ENCODE measurements at regions not wholly inside any gene's neighbourhood (a gene's known extent, or its start where the extent isn't known, plus 50 kb on each side); places are given as distances from the start of the nearest gene placed in this dataset.

GRCh38 chr1:58324558-58324957 lies 222.0 kb downstream of the OMA1 start:
- TF ChIP-seq, protein P1, sequence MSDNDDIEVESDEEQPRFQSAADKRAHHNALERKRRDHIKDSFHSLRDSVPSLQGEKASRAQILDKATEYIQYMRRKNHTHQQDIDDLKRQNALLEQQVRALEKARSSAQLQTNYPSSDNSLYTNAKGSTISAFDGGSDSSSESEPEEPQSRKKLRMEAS (IDR thresholded peaks at IDR 0.05) = no peak

- TF ChIP-seq TAF1 (IDR thresholded peaks at IDR 0.05; ENCODE audit: low read depth) (no peak), CREB1 (IDR thresholded peaks at IDR 0.05; ENCODE audit: low read depth) (no peak), CEBPB (IDR thresholded peaks at IDR 0.05) (no peak), FOXM1 (IDR thresholded peaks at IDR 0.05; ENCODE audit: borderline replicate concordance, low read depth) (no peak), ZBTB7A (IDR thresholded peaks at IDR 0.05; ENCODE audit: low read depth) (no peak), TEAD4 (IDR thresholded peaks at IDR 0.05) (no peak), EGR1 (IDR thresholded peaks at IDR 0.05) (no peak), USF1 (IDR thresholded peaks at IDR 0.05) (no peak), TCF12 (IDR thresholded peaks at IDR 0.05; ENCODE audit: low read depth) (no peak), RAD21 (IDR thresholded peaks at IDR 0.05; ENCODE audit: low read depth) (no peak)
- TF ChIP-seq, protein P1 (IDR thresholded peaks at IDR 0.05) = no peak
- TF ChIP-seq, protein P2, sequence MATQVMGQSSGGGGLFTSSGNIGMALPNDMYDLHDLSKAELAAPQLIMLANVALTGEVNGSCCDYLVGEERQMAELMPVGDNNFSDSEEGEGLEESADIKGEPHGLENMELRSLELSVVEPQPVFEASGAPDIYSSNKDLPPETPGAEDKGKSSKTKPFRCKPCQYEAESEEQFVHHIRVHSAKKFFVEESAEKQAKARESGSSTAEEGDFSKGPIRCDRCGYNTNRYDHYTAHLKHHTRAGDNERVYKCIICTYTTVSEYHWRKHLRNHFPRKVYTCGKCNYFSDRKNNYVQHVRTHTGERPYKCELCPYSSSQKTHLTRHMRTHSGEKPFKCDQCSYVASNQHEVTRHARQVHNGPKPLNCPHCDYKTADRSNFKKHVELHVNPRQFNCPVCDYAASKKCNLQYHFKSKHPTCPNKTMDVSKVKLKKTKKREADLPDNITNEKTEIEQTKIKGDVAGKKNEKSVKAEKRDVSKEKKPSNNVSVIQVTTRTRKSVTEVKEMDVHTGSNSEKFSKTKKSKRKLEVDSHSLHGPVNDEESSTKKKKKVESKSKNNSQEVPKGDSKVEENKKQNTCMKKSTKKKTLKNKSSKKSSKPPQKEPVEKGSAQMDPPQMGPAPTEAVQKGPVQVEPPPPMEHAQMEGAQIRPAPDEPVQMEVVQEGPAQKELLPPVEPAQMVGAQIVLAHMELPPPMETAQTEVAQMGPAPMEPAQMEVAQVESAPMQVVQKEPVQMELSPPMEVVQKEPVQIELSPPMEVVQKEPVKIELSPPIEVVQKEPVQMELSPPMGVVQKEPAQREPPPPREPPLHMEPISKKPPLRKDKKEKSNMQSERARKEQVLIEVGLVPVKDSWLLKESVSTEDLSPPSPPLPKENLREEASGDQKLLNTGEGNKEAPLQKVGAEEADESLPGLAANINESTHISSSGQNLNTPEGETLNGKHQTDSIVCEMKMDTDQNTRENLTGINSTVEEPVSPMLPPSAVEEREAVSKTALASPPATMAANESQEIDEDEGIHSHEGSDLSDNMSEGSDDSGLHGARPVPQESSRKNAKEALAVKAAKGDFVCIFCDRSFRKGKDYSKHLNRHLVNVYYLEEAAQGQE (IDR thresholded peaks at IDR 0.05; ENCODE audit: low read depth) = no peak
Observed at GRCh38 chr1:58318157-58319005, 228.1 kb downstream of the OMA1 start.

DNA sequence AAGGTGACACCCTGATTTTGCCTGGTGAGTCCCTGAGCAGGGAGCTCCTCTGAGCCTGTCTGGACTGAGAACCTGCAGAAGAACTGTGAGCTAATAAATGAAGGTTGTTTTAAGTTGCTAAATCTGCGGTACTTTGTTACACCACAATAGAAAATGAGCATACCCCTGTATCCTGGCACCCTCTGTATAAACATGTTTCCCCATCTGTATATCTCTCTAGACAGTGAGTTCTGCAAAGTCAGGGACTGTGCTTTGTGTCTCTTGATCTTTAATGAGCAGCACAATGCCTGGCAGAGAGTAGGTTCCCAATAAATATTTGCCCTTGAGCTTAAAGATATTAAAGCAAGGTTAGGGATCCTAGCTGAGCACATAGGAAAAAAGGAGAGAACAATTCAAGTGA lies 228.8 kb downstream of the OMA1 start:
- TF ChIP-seq FOXM1 (IDR thresholded peaks at IDR 0.05; ENCODE audit: borderline replicate concordance, low read depth) = no peak
- TF ChIP-seq EP300 (IDR thresholded peaks at IDR 0.05; ENCODE audit: borderline replicate concordance) = no peak
- TF ChIP-seq YY1 (IDR thresholded peaks at IDR 0.05; ENCODE audit: low read depth) = no peak
- no peak for TF ChIP-seq USF1 (IDR thresholded peaks at IDR 0.05)
- TF ChIP-seq RAD21 (IDR thresholded peaks at IDR 0.05; ENCODE audit: low read depth) = no peak
- no peak for TF ChIP-seq ZBTB7A (IDR thresholded peaks at IDR 0.05; ENCODE audit: low read depth)
- no peak for TF ChIP-seq EGR1 (IDR thresholded peaks at IDR 0.05)
- TF ChIP-seq, protein P2 (IDR thresholded peaks at IDR 0.05; ENCODE audit: low read depth) = no peak
- TF ChIP-seq TEAD4 (IDR thresholded peaks at IDR 0.05) = no peak
- TF ChIP-seq TCF12 (IDR thresholded peaks at IDR 0.05; ENCODE audit: low read depth) = no peak
- TF ChIP-seq, protein P1 (IDR thresholded peaks at IDR 0.05) = no peak
- no peak for TF ChIP-seq CEBPB (IDR thresholded peaks at IDR 0.05)

DNA sequence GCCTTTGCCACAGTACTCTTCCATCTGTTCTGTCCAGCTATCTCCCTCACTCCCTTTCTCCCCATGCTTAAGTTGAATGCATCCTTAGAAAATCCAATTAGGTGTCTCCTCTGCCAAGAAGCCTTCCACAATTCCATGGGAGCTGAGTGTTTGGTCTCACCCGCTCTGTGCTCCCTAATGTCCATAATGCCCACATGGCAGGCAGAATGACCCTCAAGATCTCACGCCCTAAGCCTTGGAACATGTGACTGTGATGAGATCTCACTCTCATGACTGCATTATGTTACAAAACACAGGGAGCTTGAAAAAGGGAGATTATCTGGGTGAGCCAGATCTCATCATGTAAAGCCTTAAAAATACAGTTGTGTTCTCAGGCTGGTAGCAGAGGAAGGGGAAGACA lies 229.4 kb downstream of the OMA1 start:
- no peak for TF ChIP-seq TCF12 (IDR thresholded peaks at IDR 0.05; ENCODE audit: low read depth)
- TF ChIP-seq TAF1 (IDR thresholded peaks at IDR 0.05; ENCODE audit: low read depth) = no peak

GRCh38 chr1:58316141-58316540 lies 230.4 kb downstream of the OMA1 start:
- TF ChIP-seq YY1 (IDR thresholded peaks at IDR 0.05; ENCODE audit: low read depth) (no peak), USF1 (IDR thresholded peaks at IDR 0.05) (no peak), EGR1 (IDR thresholded peaks at IDR 0.05) (no peak), TCF12 (IDR thresholded peaks at IDR 0.05; ENCODE audit: low read depth) (no peak), TEAD4 (IDR thresholded peaks at IDR 0.05) (no peak), FOXM1 (IDR thresholded peaks at IDR 0.05; ENCODE audit: borderline replicate concordance, low read depth) (no peak), TAF1 (IDR thresholded peaks at IDR 0.05; ENCODE audit: low read depth) (no peak), CEBPB (IDR thresholded peaks at IDR 0.05) (no peak)

Measured in Ishikawa (cell line).